ENCODE measurements at regions not wholly inside any gene's neighbourhood (a gene's known extent, or its start where the extent isn't known, plus 50 kb on each side); places are given as distances from the start of the nearest gene placed in this dataset.
"Not testable (repeated sequence)": the region's sequence is repeated elsewhere in the genome, so short reads cannot be mapped to it uniquely, and the experiment has no call there.

DNA sequence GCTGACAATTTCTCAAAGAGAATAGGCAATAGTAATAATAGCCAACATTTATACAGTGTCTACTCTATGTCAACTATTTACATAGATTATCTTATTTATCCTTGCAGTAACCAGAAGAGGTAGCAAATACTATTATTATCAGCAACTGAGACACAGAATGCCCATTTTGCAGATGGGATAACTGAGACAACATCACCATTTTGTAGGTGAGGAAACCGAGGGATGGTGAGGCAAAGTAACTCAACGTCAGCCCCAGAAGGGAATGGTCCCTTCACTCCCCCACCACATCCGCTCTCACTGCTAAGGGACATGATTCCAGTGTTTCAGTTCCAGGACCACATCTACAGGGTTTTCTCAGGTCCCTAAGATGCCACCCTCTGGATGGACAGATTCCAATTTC is 261.2 kb upstream of the NEBL start:
- DNase-seq (ENCODE audit: extremely low read depth, low read depth, low spot score): no peak

DNA sequence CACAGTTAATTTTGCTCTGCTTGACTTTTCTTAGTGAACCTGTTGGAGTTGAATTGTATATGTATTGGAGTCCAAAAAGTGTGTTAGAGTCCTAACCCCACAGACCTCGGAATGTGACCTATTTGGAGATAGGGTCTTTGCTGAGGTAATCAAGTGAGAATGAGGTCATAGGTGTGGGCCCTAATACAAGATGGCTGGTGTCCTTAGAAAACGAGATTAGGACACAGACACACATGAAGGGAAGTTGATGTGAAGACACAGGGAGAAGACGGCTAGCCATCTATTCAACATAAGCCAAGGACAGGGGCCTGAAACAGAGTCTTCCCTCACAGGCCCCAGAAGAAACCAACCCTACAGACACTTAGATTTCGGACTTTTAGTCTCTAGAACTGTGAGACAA is 260.6 kb upstream of the NEBL start:
- DNase-seq (ENCODE audit: extremely low read depth, low read depth, low spot score): no peak

- no peak for DNase-seq (ENCODE audit: extremely low read depth, low read depth, low spot score)
Observed at GRCh38 chr10:21150166-21150565, 253.1 kb upstream of the NEBL start.

- no peak for DNase-seq (ENCODE audit: extremely low read depth, low read depth, low spot score)
Observed at GRCh38 chr10:21146436-21146789, 249.3 kb upstream of the NEBL start.

- DNase-seq (ENCODE audit: extremely low read depth, low read depth, low spot score): no peak
Observed at GRCh38 chr10:21145751-21146435, 248.8 kb upstream of the NEBL start.

DNA sequence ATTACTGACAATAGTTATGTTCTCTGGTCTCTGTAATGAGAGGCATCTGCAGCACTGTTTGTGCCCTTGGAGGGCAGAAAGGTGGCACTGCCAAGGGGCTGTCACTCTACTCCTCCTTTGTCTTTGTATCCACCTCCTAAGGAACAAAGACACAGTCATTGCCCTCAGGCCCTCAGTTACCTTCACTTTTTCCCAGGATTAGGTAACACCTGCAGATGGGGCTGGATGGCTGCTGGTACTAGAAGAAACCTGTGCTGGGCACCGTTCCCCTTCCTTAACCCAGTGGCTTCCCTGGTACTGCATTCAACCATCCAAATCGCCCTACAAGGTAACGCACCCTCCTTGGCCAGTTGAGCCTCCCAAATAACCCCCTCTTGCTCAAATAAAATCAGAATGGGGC is 246.9 kb upstream of the NEBL start:
- DNase-seq (ENCODE audit: extremely low read depth, low read depth, low spot score): no peak

DNA sequence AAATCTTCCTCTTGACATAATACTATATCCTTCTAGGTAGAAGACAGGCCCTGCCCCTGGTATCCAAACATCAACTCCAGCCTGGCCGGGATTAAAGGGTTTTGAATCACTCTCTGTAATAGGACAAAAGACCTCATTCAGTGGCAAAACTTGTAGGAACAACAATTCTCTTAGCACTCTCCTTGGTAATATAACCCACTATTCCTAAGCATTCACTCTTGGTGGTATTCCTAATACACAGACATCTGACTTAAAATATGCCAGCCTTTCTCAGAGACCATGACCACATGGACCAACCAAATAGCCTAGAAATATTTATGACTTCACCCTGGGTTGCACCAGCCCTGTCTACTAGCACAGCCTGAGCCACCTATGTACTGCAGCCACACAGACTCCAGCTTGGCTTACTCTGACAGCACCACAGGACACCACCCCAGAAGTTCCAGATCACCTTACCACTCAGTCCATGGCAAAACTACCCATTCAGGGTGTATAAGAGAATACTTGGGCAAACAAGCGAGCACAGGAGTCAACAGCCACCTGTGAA is 244.9 kb upstream of the NEBL start:
- no peak for DNase-seq (ENCODE audit: extremely low read depth, low read depth, low spot score)

GRCh38 chr10:21138769-21139340 is 241.7 kb upstream of the NEBL start:
- no peak for DNase-seq (ENCODE audit: extremely low read depth, low read depth, low spot score)

DNA sequence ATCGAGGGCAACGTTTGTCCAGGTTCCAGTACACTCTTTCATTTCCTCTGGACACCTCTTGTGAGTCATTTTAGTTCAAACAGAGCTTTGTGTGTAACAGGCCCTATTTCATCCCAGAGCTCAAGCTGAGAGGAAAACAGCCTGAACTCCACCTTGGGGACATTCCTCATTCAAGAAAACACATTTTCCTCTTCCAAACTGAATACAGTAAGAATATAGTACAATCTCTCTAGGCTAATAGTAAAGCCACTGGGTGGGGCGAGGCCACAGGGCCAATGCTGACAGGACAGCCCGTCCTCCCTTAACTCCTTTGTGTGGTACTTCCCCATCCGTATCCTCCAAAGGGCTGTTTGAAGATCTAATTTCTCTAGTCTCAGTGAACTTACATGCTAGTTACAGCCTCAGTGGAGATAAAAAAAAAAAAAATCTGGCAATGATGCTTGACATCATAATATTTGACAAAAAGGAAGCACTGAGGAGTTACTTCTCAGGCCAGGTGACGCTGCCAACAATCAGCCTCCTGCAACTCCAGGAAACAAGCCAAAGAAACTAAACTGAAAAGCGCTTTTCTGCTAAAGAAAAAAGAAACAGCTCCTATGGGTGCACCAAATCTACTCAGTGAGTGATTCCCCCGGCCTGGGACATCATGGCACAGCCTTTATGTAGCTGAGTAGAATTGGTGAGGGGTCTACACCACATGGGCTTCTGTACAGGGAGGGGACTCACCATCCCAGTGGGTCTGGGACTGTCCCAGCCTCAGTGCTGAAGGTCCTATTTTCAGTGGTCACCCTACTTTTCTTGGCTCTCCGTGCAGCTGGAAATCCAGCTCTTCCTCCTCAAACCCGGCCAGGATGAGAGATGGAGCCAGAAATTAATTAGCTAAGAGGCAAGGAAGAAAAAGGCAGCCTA is 238.2 kb upstream of the NEBL start:
- DNase-seq (ENCODE audit: extremely low read depth, low read depth, low spot score): no peak

DNA sequence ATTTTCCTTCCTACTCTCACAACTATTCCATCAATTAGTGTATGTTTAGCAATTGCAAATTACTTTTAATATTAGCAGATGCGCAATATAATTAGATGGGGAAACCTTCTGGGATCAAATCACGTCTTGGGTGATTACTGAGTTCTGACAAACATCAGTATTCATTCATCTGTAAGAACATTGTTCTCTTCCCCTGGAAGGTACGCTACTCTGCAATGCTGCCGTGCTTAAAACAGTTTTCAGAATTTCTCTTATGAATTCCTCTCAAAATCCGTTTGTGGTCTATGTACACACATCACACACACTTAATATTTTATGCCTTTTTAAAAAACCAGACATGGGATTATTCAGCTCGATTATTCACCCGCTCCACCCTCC is 237.5 kb upstream of the NEBL start:
- DNase-seq (ENCODE audit: extremely low read depth, low read depth, low spot score): no peak

GRCh38 chr10:21130683-21131442 is 233.8 kb upstream of the NEBL start:
- no peak for DNase-seq (ENCODE audit: extremely low read depth, low read depth, low spot score)

DNA sequence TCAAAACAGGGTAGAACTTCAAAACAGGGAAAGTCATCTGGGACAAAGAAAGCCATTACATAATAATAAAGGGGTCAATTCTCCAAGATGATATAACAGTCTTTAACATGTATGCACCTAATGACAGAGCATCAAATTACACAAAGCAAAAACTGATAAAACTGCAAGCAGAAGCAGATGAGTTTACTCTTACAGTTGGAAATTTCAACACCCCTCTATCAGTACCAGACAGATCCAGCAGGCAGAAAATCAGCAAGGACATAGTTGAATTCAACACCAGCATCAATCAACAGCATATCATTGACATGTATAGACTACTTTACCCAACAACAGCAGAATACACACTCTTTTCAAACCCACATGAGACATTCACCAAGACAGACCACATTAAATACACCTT is 233.0 kb upstream of the NEBL start:
- no peak for DNase-seq (ENCODE audit: extremely low read depth, low read depth, low spot score)

DNA sequence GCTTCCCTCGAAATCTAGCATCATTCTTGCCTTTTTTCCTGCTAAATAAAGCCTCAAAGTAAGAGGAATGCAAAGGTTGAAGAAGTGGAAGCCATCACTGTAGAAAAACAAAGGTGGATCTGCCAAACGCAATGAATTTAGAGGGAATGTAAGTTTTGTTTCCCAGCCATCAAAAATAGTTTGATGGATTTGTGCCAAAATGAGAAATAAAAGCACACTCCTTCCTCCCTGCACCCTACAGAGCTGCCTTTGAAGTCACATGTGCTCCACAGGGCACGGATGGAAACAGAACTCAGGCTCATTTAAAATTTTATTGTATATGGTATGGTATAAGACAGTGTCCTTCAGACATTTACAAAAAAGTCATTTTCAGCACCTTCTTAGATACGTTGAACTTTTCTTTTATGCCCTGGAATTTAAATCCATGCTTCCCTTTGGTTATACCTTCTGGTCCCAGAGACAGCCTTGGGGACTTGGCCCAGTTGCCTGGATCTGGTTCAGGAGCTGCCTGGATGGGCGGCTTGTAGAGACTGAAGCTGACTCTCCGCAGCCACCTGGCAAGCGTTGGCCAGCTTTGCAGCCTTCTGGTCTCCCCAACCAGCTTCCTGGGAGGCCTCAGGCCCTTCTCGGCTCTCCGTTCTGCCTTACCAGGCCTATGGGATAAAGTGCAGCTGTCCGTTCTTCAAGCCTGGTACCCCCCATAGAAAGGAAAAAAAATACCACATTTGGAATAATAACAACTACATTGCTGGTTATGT is 228.5 kb upstream of the NEBL start:
- no peak for DNase-seq (ENCODE audit: extremely low read depth, low read depth, low spot score)

- DNase-seq (ENCODE audit: extremely low read depth, low read depth, low spot score): no peak
Observed at GRCh38 chr10:21122907-21123306, 225.8 kb upstream of the NEBL start.

DNA sequence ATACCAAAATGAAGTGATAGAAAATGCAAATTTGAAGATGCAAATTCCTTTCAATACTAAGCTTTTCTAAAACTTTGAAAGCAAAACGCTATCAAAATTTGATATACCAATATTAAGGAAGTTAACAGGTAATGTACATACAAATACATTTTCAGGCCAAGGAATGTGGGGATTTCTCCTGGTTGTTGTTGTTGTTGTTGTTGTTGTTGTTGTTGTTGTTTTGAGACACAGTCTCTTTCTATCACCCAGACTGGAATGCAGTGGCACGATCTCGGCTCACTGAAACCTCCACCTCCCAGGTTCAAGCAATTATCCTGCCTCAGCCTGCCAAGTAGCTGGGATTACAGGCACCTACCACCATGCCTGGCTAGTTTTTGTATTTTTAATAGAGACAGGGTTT is 224.7 kb upstream of the NEBL start:
- DNase-seq (ENCODE audit: extremely low read depth, low read depth, low spot score): not testable (repeated sequence)

- no peak for DNase-seq (ENCODE audit: extremely low read depth, low read depth, low spot score)
Observed at GRCh38 chr10:21114683-21115082, 217.6 kb upstream of the NEBL start.

DNA sequence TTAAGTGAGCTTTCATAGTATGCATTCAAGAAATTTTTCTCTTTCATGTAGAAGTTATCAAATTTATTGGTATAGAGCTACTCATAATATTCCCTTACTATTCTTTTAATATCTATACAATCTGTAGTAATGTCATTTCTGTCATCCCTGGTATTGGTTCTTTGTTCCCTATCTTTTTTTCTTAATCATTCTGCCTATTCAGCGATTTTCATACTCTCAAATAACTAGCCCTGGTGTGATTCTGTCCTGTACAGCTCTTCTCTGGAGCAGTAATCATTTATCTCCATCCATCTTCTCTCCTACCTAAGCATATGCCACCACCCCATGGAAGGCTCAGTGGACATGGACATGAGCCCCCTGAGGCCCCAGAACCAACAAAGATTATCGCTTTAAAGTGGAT is 213.2 kb upstream of the NEBL start:
- no peak for DNase-seq (ENCODE audit: extremely low read depth, low read depth, low spot score)

GRCh38 chr10:21106931-21107330 is 209.8 kb upstream of the NEBL start:
- DNase-seq (ENCODE audit: extremely low read depth, low read depth, low spot score): not testable (repeated sequence)

DNA sequence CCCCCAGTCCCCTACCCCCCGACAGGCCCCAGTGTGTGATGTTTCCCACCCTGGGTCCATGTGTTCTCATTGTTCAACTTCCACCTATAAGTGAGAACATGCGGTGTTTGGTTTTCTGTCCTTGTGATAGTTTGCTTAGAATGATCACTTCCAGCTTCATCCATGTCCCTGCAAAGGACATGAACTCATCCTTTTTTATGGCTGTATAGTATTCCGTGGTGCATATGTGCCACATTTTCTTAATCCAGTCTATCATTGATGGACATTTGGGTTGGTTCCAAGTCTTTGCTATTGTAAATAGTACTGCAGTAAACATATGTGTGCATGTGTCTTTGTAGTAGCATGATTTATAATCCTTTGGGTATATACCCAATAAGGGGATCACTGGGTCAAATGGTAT is 208.2 kb upstream of the NEBL start:
- not testable (repeated sequence) for DNase-seq (ENCODE audit: extremely low read depth, low read depth, low spot score)

GRCh38 chr10:21100871-21101514 is 203.9 kb upstream of the NEBL start:
- DNase-seq (ENCODE audit: extremely low read depth, low read depth, low spot score): peak; percentile 18
